Caco-2 (cell line): ENCODE measurements at regions not wholly inside any gene's neighbourhood (a gene's known extent, or its start where the extent isn't known, plus 50 kb on each side); places are given as distances from the start of the nearest gene placed in this dataset.
"Not testable (repeated sequence)": the region's sequence is repeated elsewhere in the genome, so short reads cannot be mapped to it uniquely, and the experiment has no call there.

Experiments used
- BruUV-seq: library from RNA; stranded (reverse); fragments of 400-500 nt; replicated peaks from 2 replicates; lab custom pipeline; 2021; lab: Mats Ljungman, UMichigan
- CTCF ChIA-PET: fragments of 300-600 bp; sonication (Branson Sonifier 250); formaldehyde crosslinking; loops from one replicate; lab custom pipeline; 2022; ENCODE audit warnings: antibody characterized with exemption; lab: Charles Lee
- POLR2A ChIA-PET: fragments of 300-600 bp; sonication (Branson Sonifier 250); formaldehyde crosslinking; loops from one replicate; lab custom pipeline; 2022; ENCODE audit warnings: antibody characterized with exemption; lab: Charles Lee
- DNase-seq, 2 experiments: peaks; one replicate each; pipeline versions ENCODE4 v3.0.0 to v3.0.0-alpha.2; 2020 to 2022
- H3K27me3 ChIP-seq: replicated peaks from 2 replicates; pipeline ENCODE4 v1.6.0; 2011; ENCODE audit warnings: low read length; ENCODE audit not compliant: control insufficient read depth, insufficient read depth
- H3K36me3 ChIP-seq: 2 replicates; pipeline ENCODE4 v1.5.1; 2011; ENCODE audit warnings: low read length; ENCODE audit not compliant: control insufficient read depth, insufficient read depth
- H3K4me1 ChIP-seq: fragments of 250-450 bp; sonication (Bioruptor Pico); 2 replicates; pipeline ENCODE4 v1.5.1; 2020; ENCODE audit warnings: mild to moderate bottlenecking
- H3K4me3 ChIP-seq: 2 replicates; pipeline ENCODE4 v1.5.1; 2011; ENCODE audit warnings: low read depth, mild to moderate bottlenecking, control low read depth, low read length
- H3K9me3 ChIP-seq: fragments of 250-450 bp; sonication (Bioruptor Pico); 2 replicates; pipeline ENCODE4 v1.5.1; 2020; ENCODE audit warnings: mild to moderate bottlenecking, moderate library complexity
- H3K27ac Mint-ChIP-seq: one replicate; pipeline ENCODE4 v1.8.0; 2022; ENCODE audit warnings: mixed read lengths; ENCODE audit not compliant: unreplicated experiment
- H3K27me3 Mint-ChIP-seq: one replicate; pipeline ENCODE4 v1.8.0; 2022; ENCODE audit warnings: mixed read lengths; ENCODE audit not compliant: insufficient read depth, unreplicated experiment
- H3K36me3 Mint-ChIP-seq: one replicate; pipeline ENCODE4 v1.8.0; 2022; ENCODE audit warnings: mild to moderate bottlenecking, mixed read lengths; ENCODE audit not compliant: insufficient read depth, unreplicated experiment
- H3K4me1 Mint-ChIP-seq: one replicate; pipeline ENCODE4 v1.8.0; 2022; ENCODE audit warnings: low read depth, mixed read lengths; ENCODE audit not compliant: unreplicated experiment
- H3K4me3 Mint-ChIP-seq: one replicate; pipeline ENCODE4 v1.8.0; 2022; ENCODE audit warnings: mild to moderate bottlenecking, moderate library complexity, mixed read lengths; ENCODE audit not compliant: unreplicated experiment
- H3K9me3 Mint-ChIP-seq: one replicate; pipeline ENCODE4 v1.8.0; 2022; ENCODE audit warnings: mixed read lengths; ENCODE audit not compliant: unreplicated experiment
- CTCF ChIP-seq, 2 experiments: fragments of 200-600 bp in 1 of 2; IDR thresholded peaks; 1 replicate in 1 of 2; 2 replicates in 1 of 2; pipeline versions ENCODE4 v1.5.1 to v1.8.0; 2011 to 2022; ENCODE audit warnings: antibody characterized with exemption in 1 of 2, control low read depth in 1 of 2, inconsistent platforms in 1 of 2, low read depth in 1 of 2, low read length in 1 of 2, mild to moderate bottlenecking in 1 of 2, moderate library complexity in 1 of 2; ENCODE audit not compliant: insufficient read depth in 1 of 2, severe bottlenecking in 1 of 2, unreplicated experiment in 1 of 2
- intact Hi-C: fragments of 100-400 bp; cut with micrococcal nuclease; formaldehyde crosslinking; loops from one replicate; pipeline ENCODE4 v1.10.0; 2022; ENCODE audit not compliant: unreplicated experiment

GRCh38 chr10:52598936-52599335, 173.6 kb downstream of the MBL2 start:
- peak in 1 of 2 experiments; percentile 51 for DNase-seq
- no peak overlapping the region for H3K27ac Mint-ChIP-seq
- H3K4me1 Mint-ChIP-seq = peaks cover 8% of the 10 kb centered on the region

GRCh38 chr10:52599551-52600200, 172.9 kb downstream of the MBL2 start:
- peaks cover 5% of the 10 kb centered on the region; the same call in 1 of the 2 replicates for H3K4me1 ChIP-seq
- Mint-ChIP-seq H3K9me3 (no peaks in the 10 kb centered on the region), H3K27ac (no peak overlapping the region), H3K36me3 (no peaks in the 10 kb centered on the region), H3K27me3 (no peaks in the 10 kb centered on the region), H3K4me3 (no peak overlapping the region), H3K4me1 (peaks cover 8% of the 10 kb centered on the region)
- H3K4me3 ChIP-seq = no peak overlapping the region
- H3K36me3 ChIP-seq = no peaks in the 10 kb centered on the region
- BruUV-seq = no TSS peak
- CTCF ChIA-PET = no interaction called here
- DNase-seq = no peak
- no peak for TF ChIP-seq CTCF (IDR thresholded peaks at IDR 0.05; ENCODE audit: insufficient read depth in 1 of 2, low read depth in 1 of 2, low read length in 1 of 2, severe bottlenecking in 1 of 2, unreplicated experiment in 1 of 2)
- no peaks in the 10 kb centered on the region for H3K9me3 ChIP-seq
- POLR2A ChIA-PET = no interaction called here
- intact Hi-C loops = loop anchor here (2.0 kb wide), 1 partner anchor 37 kb away; no protein-coding TSS in a partner anchor
- H3K27me3 ChIP-seq = no peaks in the 10 kb centered on the region

More at GRCh38 chr10:52598936-52599335, 173.6 kb downstream of the MBL2 start:
- no peaks in the 10 kb centered on the region for H3K9me3 ChIP-seq
- Mint-ChIP-seq H3K4me3 (no peak overlapping the region), H3K27me3 (no peaks in the 10 kb centered on the region), H3K9me3 (no peaks in the 10 kb centered on the region), H3K36me3 (no peaks in the 10 kb centered on the region)
- no peaks in the 10 kb centered on the region for H3K27me3 ChIP-seq
- H3K4me3 ChIP-seq = no peak overlapping the region
- BruUV-seq = no TSS peak
- POLR2A ChIA-PET = no interaction called here
- no peaks in the 10 kb centered on the region for H3K36me3 ChIP-seq
- CTCF ChIA-PET = no interaction called here
- TF ChIP-seq CTCF (IDR thresholded peaks at IDR 0.05; ENCODE audit: insufficient read depth in 1 of 2, low read depth in 1 of 2, low read length in 1 of 2, severe bottlenecking in 1 of 2, unreplicated experiment in 1 of 2) = no peak
- peaks cover 5% of the 10 kb centered on the region; the same call in 1 of the 2 replicates for H3K4me1 ChIP-seq
- intact Hi-C loops = loop anchor here (2.0 kb wide), 1 partner anchor 38 kb away; no protein-coding TSS in a partner anchor

- BruUV-seq, H3K4me1 ChIP-seq, H3K27ac Mint-ChIP-seq, intact Hi-C loops, H3K4me1 Mint-ChIP-seq, H3K4me3 ChIP-seq, H3K4me3 Mint-ChIP-seq, H3K9me3 Mint-ChIP-seq, H3K9me3 ChIP-seq, H3K36me3 ChIP-seq, H3K36me3 Mint-ChIP-seq, DNase-seq, H3K27me3 Mint-ChIP-seq, H3K27me3 ChIP-seq: not testable (repeated sequence)
- CTCF ChIA-PET = interaction anchor here (1.0 kb wide), 1 partner anchor 41 kb away, joined by 3 read pairs; no protein-coding TSS in a partner anchor
- POLR2A ChIA-PET = interaction anchor here (0.6 kb wide), 1 partner anchor 22 kb away, joined by 3 read pairs; no protein-coding TSS in a partner anchor
Observed at GRCh38 chr10:52604131-52604530, 168.5 kb downstream of the MBL2 start.
